ENCODE measurements at regions not wholly inside any gene's neighbourhood (a gene's known extent, or its start where the extent isn't known, plus 50 kb on each side); places are given as distances from the start of the nearest gene placed in this dataset.

- TF ChIP-seq CBX5 (CRISPR knock-in tag; IDR thresholded peaks at IDR 0.05; ENCODE audit: borderline replicate concordance), result no peak
- TF ChIP-seq GABPA (IDR thresholded peaks at IDR 0.05; ENCODE audit: low read depth, low read length), result no peak
- no peak for TF ChIP-seq GABPA (CRISPR knock-in tag; IDR thresholded peaks at IDR 0.05; ENCODE audit: low read depth)
- TF ChIP-seq XBP1 (CRISPR knock-in tag; IDR thresholded peaks at IDR 0.05), result no peak
- TF ChIP-seq ZNF143 (CRISPR knock-in tag; IDR thresholded peaks at IDR 0.05), result no peak
- no peak for TF ChIP-seq CEBPB (IDR thresholded peaks at IDR 0.05; ENCODE audit: borderline replicate concordance, low read depth, low read length)
- TF ChIP-seq TAF1 (CRISPR knock-in tag; IDR thresholded peaks at IDR 0.05), result no peak
- no peak for TF ChIP-seq NFIC (IDR thresholded peaks at IDR 0.05; ENCODE audit: low read length)
- no peak for TF ChIP-seq ZBTB46 (CRISPR knock-in tag; IDR thresholded peaks at IDR 0.05; ENCODE audit: borderline replicate concordance)
- no peak for TF ChIP-seq ZNF280D (CRISPR knock-in tag; IDR thresholded peaks at IDR 0.05)
- TF ChIP-seq ZNF234 (CRISPR knock-in tag; conservative IDR thresholded peaks at IDR 0.05), result no peak
- TF ChIP-seq ZMYM2 (CRISPR knock-in tag; IDR thresholded peaks at IDR 0.05), result no peak
These were observed 429.1 kb downstream of the KIF20B start for GRCh38 chr10:90130321-90131086.

All from HepG2 (cell line).